Testis (tissue), 2 donors: ENCODE measurements at regions not wholly inside any gene's neighbourhood (a gene's known extent, or its start where the extent isn't known, plus 50 kb on each side); places are given as distances from the start of the nearest gene placed in this dataset.

ENCODE experiments used
- CTCF ChIP-seq, 3 experiments: fragments of 450-650 bp in 2 of 3; fragments of 200-600 bp in 1 of 3; sonication (generic) in 1 of 3; IDR thresholded peaks; one replicate each; pipeline ENCODE4 v1.5.1; 2016 to 2019; ENCODE audit warnings: antibody characterized with exemption in 3 of 3, mild to moderate bottlenecking in 2 of 3, moderate library complexity in 1 of 3
- POLR2A ChIP-seq: fragments of 450-650 bp; IDR thresholded peaks from one replicate; pipeline ENCODE4 v1.6.1; 2017; ENCODE audit warnings: antibody characterized with exemption, mild to moderate bottlenecking, moderate library complexity

- no peak for TF ChIP-seq POLR2A
- TF ChIP-seq CTCF (IDR thresholded peaks at IDR 0.05): no peak
Observed at GRCh38 chr2:579961-580360, 97.2 kb downstream of the TMEM18 start.
